ENCODE measurements at regions not wholly inside any gene's neighbourhood (a gene's known extent, or its start where the extent isn't known, plus 50 kb on each side); places are given as distances from the start of the nearest gene placed in this dataset.

GRCh38 chr2:5368263-5368662, 323.9 kb upstream of the SOX11 start:
- TF ChIP-seq YY1 (IDR thresholded peaks at IDR 0.05; ENCODE audit: insufficient read depth, insufficient read length): no peak
- no peak for TF ChIP-seq SUZ12 (IDR thresholded peaks at IDR 0.05; ENCODE audit: extremely low read depth, insufficient read depth, insufficient read length)
